GM10266 (cell line): ENCODE measurements at regions not wholly inside any gene's neighbourhood (a gene's known extent, or its start where the extent isn't known, plus 50 kb on each side); places are given as distances from the start of the nearest gene placed in this dataset.

ENCODE experiments used
- DNase-seq: peaks from one replicate; pipeline ENCODE4 v3.0.0; 2012; ENCODE audit errors: extremely low spot score
- CTCF ChIP-seq: IDR thresholded peaks from 2 replicates; pipeline ENCODE4 v1.5.1; 2012; ENCODE audit warnings: mild to moderate bottlenecking, low read depth; ENCODE audit not compliant: control insufficient read depth, insufficient read depth; ENCODE audit errors: missing control alignments

GRCh38 chr1:37085393-37085792, 51.1 kb upstream of the GRIK3 start:
- TF ChIP-seq CTCF: no peak
- no peak for DNase-seq

- DNase-seq: no peak
- no peak for TF ChIP-seq CTCF
Measured at GRCh38 chr1:37089750-37090149, 55.4 kb upstream of the GRIK3 start.

GRCh38 chr1:37090671-37091070, 56.4 kb upstream of the GRIK3 start:
- TF ChIP-seq CTCF: no peak
- DNase-seq: no peak

GRCh38 chr1:37092937-37093336, 58.6 kb upstream of the GRIK3 start:
- TF ChIP-seq CTCF: no peak
- DNase-seq: no peak

- no peak for DNase-seq
- TF ChIP-seq CTCF: no peak
Measured at GRCh38 chr1:37094302-37094701, 60.0 kb upstream of the GRIK3 start.

GRCh38 chr1:37096523-37096922, 62.2 kb upstream of the GRIK3 start:
- DNase-seq: no peak
- peak; percentile 24 for TF ChIP-seq CTCF

- no peak for DNase-seq
- TF ChIP-seq CTCF: no peak
Measured at GRCh38 chr1:37097731-37098130, 63.4 kb upstream of the GRIK3 start.

- no peak for TF ChIP-seq CTCF
- DNase-seq: no peak
Measured at GRCh38 chr1:37098237-37098636, 63.9 kb upstream of the GRIK3 start.
